GM18502 (cell line): ENCODE measurements at regions not wholly inside any gene's neighbourhood (a gene's known extent, or its start where the extent isn't known, plus 50 kb on each side); places are given as distances from the start of the nearest gene placed in this dataset.
"Not testable (repeated sequence)": the region's sequence is repeated elsewhere in the genome, so short reads cannot be mapped to it uniquely, and the experiment has no call there.

Source experiments
- ATAC-seq: cut with Tn5 transposase; IDR thresholded peaks from one replicate; pipeline ENCODE4 v1.9.1; 2021; ENCODE audit warnings: mild to moderate bottlenecking; ENCODE audit not compliant: unreplicated experiment, poor library complexity

GRCh38 chr4:181863856-181864255 lies 379.3 kb upstream of the TENM3 start:
- no peak for ATAC-seq

- no peak for ATAC-seq
Observed at GRCh38 chr4:181870326-181870725, 372.9 kb upstream of the TENM3 start.

- ATAC-seq, result no peak
Observed at GRCh38 chr4:181874602-181875001, 368.6 kb upstream of the TENM3 start.

DNA sequence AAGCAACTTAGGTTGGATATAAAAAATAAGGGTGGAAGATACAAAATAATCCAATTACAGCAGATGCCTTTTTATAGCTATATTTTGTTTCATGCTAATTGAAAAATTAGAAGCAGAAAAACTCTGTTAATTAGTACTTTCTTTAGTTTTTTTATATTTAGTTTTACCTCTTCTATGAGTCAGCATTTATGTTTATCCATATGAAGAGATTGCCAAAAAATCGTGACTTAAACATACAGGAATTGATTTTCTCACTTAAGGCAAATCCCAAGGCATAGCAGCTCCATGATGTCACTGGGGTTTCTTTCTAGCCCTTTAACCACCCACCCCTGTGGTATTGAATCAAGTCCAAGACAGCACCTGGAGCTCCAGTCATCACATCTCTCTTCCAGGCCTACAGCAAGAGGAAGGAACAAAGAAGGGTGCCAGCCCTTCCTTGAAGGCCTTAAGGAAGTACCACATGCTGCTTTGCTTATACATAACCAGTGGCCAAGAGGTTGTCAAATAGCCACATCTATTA lies 365.8 kb upstream of the TENM3 start:
- no peak for ATAC-seq

DNA sequence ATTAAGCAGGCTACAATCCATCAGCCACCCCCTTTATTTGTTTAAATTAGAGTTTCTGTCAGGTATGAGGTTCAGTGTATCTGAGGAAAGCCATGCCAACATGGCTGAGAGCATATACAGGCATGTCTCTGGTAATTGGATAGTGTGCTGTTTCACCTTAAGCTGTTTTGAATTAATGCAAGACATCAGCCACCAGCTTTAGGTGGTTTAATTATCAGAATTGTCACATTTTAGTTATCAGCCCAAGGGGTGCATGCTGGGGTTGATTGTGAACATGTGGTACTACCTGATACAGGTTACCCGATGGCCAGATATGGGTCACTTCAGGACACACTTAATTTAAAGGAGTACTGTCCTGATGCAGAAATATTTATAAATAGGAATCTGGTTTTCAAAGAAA lies 353.2 kb upstream of the TENM3 start:
- no peak for ATAC-seq

DNA sequence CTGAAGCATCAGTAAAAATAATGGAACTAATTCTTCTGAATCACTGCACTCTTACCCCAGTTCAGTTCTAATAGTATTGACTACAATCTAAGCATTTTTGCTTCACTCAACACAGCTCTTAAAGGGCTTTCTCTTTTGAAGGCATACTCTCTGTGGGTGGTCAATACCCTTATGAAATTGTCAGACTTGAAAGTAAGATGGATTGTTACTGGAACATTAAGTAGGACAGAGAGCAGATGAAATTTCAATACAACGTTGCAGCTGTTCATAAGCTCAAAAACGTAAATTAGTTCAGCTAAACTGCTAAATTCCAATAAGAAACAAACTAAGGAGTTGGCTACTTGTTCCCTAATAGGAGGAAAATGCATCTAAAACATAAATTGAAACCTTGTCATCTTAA lies 352.3 kb upstream of the TENM3 start:
- no peak for ATAC-seq

- no peak for ATAC-seq
Observed at GRCh38 chr4:181896614-181897013, 346.6 kb upstream of the TENM3 start.

DNA sequence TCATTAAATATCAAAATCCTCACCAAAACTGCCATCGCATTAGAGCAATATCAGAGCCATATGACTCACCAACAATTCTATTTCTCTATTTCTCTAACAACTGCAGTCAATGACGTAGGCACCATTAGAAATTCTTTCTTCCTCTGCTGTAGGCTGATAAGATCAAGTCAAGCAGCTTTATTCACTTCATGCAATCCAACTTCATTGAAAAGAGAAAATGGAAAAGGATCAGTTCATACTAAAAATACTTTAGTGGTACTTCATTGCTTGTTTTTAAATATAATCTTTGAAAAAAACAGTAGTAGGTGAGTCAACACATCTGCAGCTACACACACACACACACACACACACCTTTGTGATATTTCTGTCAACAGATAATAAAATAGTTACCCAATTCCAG lies 345.3 kb upstream of the TENM3 start:
- no peak for ATAC-seq

GRCh38 chr4:181902404-181902803 lies 340.8 kb upstream of the TENM3 start:
- not testable (repeated sequence) for ATAC-seq

DNA sequence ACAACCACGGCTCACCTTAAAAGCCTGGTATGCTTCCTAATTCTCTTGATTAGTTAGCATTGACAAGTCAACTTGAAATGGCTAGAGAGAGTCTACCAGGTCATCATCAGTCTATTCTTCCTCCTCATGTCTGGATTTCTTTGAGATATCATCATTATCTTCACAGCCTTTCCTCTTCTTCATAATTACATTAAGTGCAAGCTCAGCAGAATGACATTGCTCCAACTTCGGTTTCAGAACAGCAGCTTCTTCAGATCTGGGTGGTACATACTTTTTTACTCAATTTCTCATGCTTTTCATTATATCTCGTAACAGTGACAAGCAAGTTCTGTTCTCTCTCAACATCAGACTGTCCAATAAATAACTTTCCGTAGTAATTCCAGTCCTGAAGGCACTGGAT lies 337.5 kb upstream of the TENM3 start:
- no peak for ATAC-seq

GRCh38 chr4:181908168-181908567 lies 335.0 kb upstream of the TENM3 start:
- no peak for ATAC-seq

GRCh38 chr4:181909368-181909767 lies 333.8 kb upstream of the TENM3 start:
- no peak for ATAC-seq

DNA sequence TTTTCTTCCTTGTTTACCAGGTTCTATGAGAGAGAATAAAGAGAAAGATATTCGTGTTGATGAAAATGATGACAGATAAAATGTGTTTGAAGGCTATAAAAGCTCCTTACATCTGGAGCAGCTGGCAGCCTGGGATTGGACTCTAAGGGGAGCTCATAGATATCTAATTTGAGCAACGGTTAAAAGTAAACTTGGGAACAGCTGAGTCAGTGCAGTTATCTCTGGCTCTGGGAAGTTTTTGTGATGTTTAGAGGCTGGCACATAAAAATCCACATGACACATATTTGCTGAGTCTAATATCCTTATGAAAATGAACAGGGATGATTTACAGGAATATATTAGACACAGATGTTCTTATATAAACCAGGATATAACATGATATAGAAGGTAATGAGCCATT lies 331.8 kb upstream of the TENM3 start:
- no peak for ATAC-seq

GRCh38 chr4:181933471-181933870 lies 309.7 kb upstream of the TENM3 start:
- no peak for ATAC-seq

- no peak for ATAC-seq
Observed at GRCh38 chr4:181938631-181939030, 304.6 kb upstream of the TENM3 start.

DNA sequence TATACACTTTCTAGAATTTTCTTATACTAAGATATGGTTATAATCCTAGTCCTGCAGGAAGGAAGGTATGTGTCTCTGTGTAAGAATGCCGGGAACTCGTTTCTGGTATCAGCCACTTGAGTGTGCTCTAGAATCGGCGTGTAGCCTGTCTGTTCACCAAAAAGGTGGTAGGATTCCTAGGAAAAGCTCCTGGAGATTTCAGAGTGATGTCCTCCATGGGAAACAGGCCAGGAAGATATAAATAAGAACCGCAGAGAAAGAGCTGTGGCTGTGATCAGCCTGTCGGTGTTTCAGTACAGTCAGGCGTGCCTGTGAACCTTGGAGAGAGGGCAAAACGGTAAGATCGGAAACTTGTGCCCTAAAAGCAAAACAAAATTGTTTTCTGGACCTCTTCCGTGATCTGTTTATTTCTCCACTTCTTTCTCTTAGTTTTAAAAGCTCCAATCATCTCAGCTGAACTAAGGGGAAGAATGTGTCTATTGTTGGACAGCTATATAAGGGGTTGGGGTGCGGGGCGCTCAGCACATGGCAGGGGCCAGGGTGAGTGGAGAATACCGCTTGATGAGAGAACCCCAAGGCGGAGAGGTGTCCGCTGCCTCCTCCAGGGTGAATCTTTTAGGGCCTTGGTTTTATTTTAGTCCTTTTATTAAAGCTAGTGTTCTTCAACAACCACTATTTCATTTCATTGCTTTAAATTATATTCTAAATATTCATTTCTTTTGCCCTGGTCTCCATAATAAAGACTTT lies 303.8 kb upstream of the TENM3 start:
- ATAC-seq, result no peak

- ATAC-seq, result no peak
Observed at GRCh38 chr4:181944527-181944926, 298.7 kb upstream of the TENM3 start.

GRCh38 chr4:181946902-181947301 lies 296.3 kb upstream of the TENM3 start:
- no peak for ATAC-seq

DNA sequence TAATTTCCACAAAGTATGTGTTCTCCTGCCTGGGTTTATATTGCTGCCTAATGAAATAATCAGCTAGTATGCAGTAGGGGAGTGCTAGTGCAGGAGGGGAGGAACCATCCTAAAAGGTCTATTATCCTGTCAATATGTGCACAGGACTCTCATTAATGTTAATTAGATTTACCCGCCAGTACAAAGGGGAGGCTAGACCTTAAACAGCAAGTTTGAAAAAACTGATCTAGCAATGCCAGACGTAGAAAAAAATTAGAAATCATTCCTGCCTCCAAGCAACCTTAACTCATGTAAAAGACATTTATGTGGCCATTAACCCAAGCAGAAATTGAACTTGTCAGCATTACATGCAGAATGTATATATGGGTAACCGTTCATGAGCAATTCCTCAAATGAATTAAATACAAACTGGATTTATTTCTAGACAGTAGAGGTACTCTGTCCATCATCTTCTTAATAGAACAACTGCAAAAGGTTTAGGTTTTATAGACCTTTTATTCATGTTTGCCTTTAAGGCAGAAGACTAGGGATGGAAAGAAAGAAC lies 294.3 kb upstream of the TENM3 start:
- ATAC-seq, result no peak

DNA sequence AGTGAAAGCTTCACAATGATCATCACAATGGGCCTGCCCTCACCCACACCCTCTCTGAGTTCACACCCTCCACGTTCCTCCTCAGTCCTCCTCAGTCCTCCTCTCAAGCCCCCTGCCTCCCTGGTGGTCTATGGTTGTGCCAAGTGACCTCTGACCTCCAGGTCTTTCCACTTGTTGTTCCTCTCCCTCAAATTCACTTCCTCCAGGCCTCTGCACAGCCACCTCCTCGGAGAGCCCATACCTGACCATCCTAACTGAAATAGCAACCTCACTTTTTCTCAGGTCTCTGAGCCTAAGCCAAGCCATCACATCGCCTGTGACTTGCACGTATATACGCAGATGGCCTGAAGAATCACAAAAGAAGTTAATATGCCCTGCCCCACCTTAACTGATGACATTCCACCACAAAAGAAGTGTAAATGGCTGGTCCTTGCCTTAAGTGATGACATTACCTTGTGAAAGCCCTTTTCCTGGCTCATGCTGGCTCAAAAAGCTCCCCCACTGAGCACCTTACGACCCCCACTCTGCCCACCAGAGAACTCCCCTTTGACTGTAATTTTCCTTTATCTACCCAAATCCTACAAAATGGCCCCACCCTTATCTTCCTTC lies 293.4 kb upstream of the TENM3 start:
- no peak for ATAC-seq

DNA sequence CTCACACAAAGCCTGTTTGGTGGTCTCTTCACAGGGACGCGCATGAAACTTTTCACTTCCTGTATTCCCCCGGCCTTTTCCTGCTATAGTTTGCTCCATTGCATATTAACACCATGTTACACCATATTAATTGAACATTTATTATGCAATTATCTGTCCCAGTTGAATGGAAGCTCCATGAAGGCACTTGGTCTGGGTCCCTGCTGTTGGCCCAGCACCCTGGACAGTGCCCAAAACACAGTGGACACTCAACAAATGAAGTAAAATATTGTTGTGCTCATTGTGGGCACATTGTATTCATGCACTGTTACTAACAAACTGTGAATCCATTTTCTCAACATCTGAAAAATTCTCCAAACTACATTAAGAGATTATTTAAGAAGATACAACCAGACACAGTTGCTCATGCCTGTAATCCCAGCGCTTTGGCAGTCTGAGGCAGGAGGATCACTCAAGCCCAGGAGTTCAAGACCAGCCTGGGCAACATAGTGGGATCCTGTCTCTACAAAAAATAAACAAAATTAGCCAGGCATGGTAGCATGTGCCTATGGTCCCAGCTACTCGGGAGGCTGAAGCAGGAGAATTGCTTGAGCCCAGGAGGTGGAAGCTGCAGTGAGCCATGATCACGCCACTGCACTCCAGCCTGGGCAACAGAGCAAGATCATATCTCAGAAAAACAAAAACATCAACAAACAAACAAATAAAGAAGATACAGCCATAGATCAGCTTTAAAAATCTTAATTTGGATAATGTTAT lies 292.7 kb upstream of the TENM3 start:
- no peak for ATAC-seq
